SK-N-MC (cell line): ENCODE measurements at regions not wholly inside any gene's neighbourhood (a gene's known extent, or its start where the extent isn't known, plus 50 kb on each side); places are given as distances from the start of the nearest gene placed in this dataset.

Experiments used
- EZH2 ChIP-seq: fragments of 200-600 bp; sonication (generic); IDR thresholded peaks from one replicate; pipeline ENCODE4 v1.6.1; 2017; ENCODE audit warnings: antibody characterized with exemption
- FOXP2 ChIP-seq: optimal IDR thresholded peaks from 2 replicates; pipeline ENCODE3; 2011; ENCODE audit warnings: mild to moderate bottlenecking, moderate library complexity; ENCODE audit not compliant: insufficient read depth; ENCODE audit errors: extremely low read length, control extremely low read depth
- POLR2AphosphoS5 ChIP-seq: IDR thresholded peaks from 2 replicates; pipeline ENCODE4 v1.6.1; 2012; ENCODE audit warnings: mild to moderate bottlenecking, low read depth, low read length, borderline replicate concordance

DNA sequence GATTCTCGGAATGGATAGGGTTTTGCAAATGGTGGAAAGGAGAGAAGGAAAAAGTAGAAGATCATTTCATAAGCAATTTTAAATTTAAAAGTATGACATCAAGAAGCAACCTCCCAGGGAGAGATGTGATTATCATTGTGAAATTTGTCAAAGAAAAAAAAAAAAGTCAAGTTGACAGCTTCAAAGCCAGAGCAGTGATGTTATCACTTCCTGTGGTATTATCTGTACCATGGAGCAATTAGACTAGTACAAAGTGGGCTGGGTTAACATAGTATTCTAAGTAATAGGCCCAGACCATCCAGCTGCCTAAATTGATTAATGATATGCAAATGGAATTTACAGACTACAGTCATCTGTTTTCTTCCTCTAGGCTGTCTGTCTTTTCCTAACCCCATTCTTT, 84.0 kb upstream of the NPY start:
- TF ChIP-seq EZH2 (no peak), POLR2AphosphoS5 (no peak), FOXP2 (no peak)
